GM23338 (cell line): ENCODE measurements at regions not wholly inside any gene's neighbourhood (a gene's known extent, or its start where the extent isn't known, plus 50 kb on each side); places are given as distances from the start of the nearest gene placed in this dataset.

Experiments
- ATAC-seq: fragments of 200-7000 bp; cut with Tn5 transposase; 3 replicates; pipeline ENCODE4 v1.9.1; 2020
- DNase-seq: peaks from one replicate; pipeline ENCODE4 v3.0.0-alpha.2; 2015; ENCODE audit warnings: low spot score
- H2AFZ ChIP-seq: fragments of 200-600 bp; sonication (generic); 2 replicates; pipeline ENCODE4 v1.8.0; 2016; ENCODE audit warnings: antibody characterized with exemption, mild to moderate bottlenecking, moderate library complexity
- H3F3A ChIP-seq: fragments of 200-600 bp; sonication (generic); replicated peaks from 2 replicates; pipeline ENCODE4 v1.8.0; 2017; ENCODE audit warnings: antibody characterized with exemption, mixed run types, low read depth
- H3K27ac ChIP-seq: fragments of 200-600 bp; sonication (generic); 2 replicates; pipeline ENCODE4 v1.6.1; 2016; ENCODE audit warnings: low read depth
- H3K27me3 ChIP-seq: fragments of 200-600 bp; sonication (generic); 2 replicates; pipeline ENCODE4 v1.8.0; 2016; ENCODE audit warnings: mild to moderate bottlenecking, mixed run types, moderate library complexity; ENCODE audit not compliant: insufficient read depth
- H3K36me3 ChIP-seq: fragments of 200-600 bp; sonication (generic); 2 replicates; pipeline ENCODE4 v1.8.0; 2016; ENCODE audit warnings: mild to moderate bottlenecking; ENCODE audit not compliant: insufficient read depth
- H3K4me1 ChIP-seq: fragments of 200-600 bp; sonication (generic); 2 replicates; pipeline ENCODE4 v1.8.0; 2016; ENCODE audit warnings: mild to moderate bottlenecking, moderate library complexity; ENCODE audit not compliant: insufficient read depth
- H3K4me2 ChIP-seq: fragments of 200-600 bp; sonication (generic); 2 replicates; pipeline ENCODE4 v1.7.1; 2017; ENCODE audit warnings: mixed run types
- H3K4me3 ChIP-seq: fragments of 200-600 bp; sonication (generic); 2 replicates; pipeline ENCODE4 v1.6.1; 2016; ENCODE audit warnings: mixed run types
- H3K79me2 ChIP-seq: fragments of 200-600 bp; sonication (generic); replicated peaks from 2 replicates; pipeline ENCODE4 v1.8.0; 2017; ENCODE audit warnings: mild to moderate bottlenecking; ENCODE audit not compliant: insufficient read depth
- H3K9me2 ChIP-seq: fragments of 200-600 bp; sonication (generic); 2 replicates; pipeline ENCODE4 v1.8.0; 2017; ENCODE audit not compliant: insufficient read depth
- H4K20me1 ChIP-seq: fragments of 200-600 bp; sonication (generic); replicated peaks from 2 replicates; pipeline ENCODE4 v1.8.0; 2017; ENCODE audit warnings: mild to moderate bottlenecking; ENCODE audit not compliant: insufficient read depth
- H3K27ac Mint-ChIP-seq: 2 replicates; pipeline ENCODE4 v1.8.0; 2020; ENCODE audit warnings: inconsistent platforms, mild to moderate bottlenecking, moderate library complexity, mixed read lengths
- H3K27me3 Mint-ChIP-seq: 3 replicates; pipeline ENCODE4 v1.8.0; 2022; ENCODE audit warnings: low read depth, mild to moderate bottlenecking, moderate library complexity, mixed read lengths, inconsistent platforms; ENCODE audit not compliant: insufficient read depth, poor library complexity
- H3K36me3 Mint-ChIP-seq: 3 replicates; pipeline ENCODE4 v1.8.0; 2021; ENCODE audit warnings: low read depth, mild to moderate bottlenecking, inconsistent platforms, moderate library complexity, mixed read lengths
- H3K4me1 Mint-ChIP-seq: 3 replicates; pipeline ENCODE4 v1.8.0; 2020; ENCODE audit warnings: mild to moderate bottlenecking, inconsistent platforms, mixed read lengths
- H3K4me3 Mint-ChIP-seq: 3 replicates; pipeline ENCODE4 v1.8.0; 2021; ENCODE audit warnings: moderate library complexity, mild to moderate bottlenecking, inconsistent platforms, mixed read lengths
- H3K9me3 Mint-ChIP-seq: 3 replicates; pipeline ENCODE4 v1.8.0; 2020; ENCODE audit warnings: moderate library complexity, mild to moderate bottlenecking, inconsistent platforms, mixed read lengths
- CREB1 ChIP-seq: fragments of 250-450 bp; sonication (Bioruptor Pico); IDR thresholded peaks from 2 replicates; pipeline ENCODE4 v1.5.0; 2020; ENCODE audit warnings: low read depth, mild to moderate bottlenecking, moderate library complexity
- EZH2 ChIP-seq: fragments of 200-600 bp; sonication (generic); IDR thresholded peaks from one replicate; pipeline ENCODE4 v1.8.0; 2017; ENCODE audit warnings: antibody characterized with exemption, mild to moderate bottlenecking, low read depth; ENCODE audit not compliant: unreplicated experiment
- JUNB ChIP-seq: IDR thresholded peaks from one replicate; pipeline ENCODE4 v1.6.1; 2016; ENCODE audit warnings: antibody characterized with exemption; ENCODE audit not compliant: unreplicated experiment
- NANOG ChIP-seq: IDR thresholded peaks from 2 replicates; pipeline ENCODE4 v1.6.1; 2016; ENCODE audit warnings: antibody characterized with exemption, borderline replicate concordance
- POLR2AphosphoS5 ChIP-seq: IDR thresholded peaks from 2 replicates; pipeline ENCODE4 v1.6.1; 2016; ENCODE audit warnings: antibody characterized with exemption, low read depth
- STAT1 ChIP-seq: IDR thresholded peaks from one replicate; pipeline ENCODE4 v1.6.1; 2016; ENCODE audit warnings: antibody characterized with exemption; ENCODE audit not compliant: unreplicated experiment
- ZNF331 ChIP-seq: fragments of 250-450 bp; sonication (Bioruptor Pico); IDR thresholded peaks from 2 replicates; pipeline ENCODE4 v1.5.0; 2020; ENCODE audit warnings: low read depth, mild to moderate bottlenecking, moderate library complexity
- TF ChIP-seq, protein P1 (sequence below): IDR thresholded peaks from one replicate; pipeline ENCODE4 v1.6.1; 2018; ENCODE audit warnings: antibody characterized with exemption; ENCODE audit not compliant: unreplicated experiment
- TF ChIP-seq, protein P2 (sequence below): fragments of 250-450 bp; sonication (Bioruptor Pico); IDR thresholded peaks from 2 replicates; pipeline ENCODE4 v1.5.0; 2020; ENCODE audit warnings: mild to moderate bottlenecking, moderate library complexity
- TF ChIP-seq, protein P3 (sequence below): IDR thresholded peaks from 2 replicates; pipeline ENCODE4 v1.6.1; 2016; ENCODE audit warnings: antibody characterized with exemption

DNA sequence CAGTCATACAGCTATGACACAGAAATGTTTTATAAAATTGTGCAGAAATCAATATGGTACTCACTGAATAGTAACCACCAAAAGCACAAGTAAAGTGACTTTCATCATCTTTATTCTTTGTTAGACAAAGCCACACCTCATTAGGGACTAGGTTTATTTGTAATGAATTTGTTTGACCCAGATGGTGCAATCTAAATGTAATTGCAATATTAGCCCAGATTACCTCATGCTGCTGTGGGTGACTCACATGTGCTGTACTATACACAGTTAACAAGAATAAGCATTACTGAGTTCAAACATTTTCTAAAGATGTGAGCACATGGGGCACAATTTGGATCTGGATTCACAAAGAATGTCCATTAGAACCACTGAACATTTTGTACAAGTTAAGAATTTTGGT, 759.3 kb upstream of the TYRP1 start (continued):
- TF ChIP-seq, protein P1, sequence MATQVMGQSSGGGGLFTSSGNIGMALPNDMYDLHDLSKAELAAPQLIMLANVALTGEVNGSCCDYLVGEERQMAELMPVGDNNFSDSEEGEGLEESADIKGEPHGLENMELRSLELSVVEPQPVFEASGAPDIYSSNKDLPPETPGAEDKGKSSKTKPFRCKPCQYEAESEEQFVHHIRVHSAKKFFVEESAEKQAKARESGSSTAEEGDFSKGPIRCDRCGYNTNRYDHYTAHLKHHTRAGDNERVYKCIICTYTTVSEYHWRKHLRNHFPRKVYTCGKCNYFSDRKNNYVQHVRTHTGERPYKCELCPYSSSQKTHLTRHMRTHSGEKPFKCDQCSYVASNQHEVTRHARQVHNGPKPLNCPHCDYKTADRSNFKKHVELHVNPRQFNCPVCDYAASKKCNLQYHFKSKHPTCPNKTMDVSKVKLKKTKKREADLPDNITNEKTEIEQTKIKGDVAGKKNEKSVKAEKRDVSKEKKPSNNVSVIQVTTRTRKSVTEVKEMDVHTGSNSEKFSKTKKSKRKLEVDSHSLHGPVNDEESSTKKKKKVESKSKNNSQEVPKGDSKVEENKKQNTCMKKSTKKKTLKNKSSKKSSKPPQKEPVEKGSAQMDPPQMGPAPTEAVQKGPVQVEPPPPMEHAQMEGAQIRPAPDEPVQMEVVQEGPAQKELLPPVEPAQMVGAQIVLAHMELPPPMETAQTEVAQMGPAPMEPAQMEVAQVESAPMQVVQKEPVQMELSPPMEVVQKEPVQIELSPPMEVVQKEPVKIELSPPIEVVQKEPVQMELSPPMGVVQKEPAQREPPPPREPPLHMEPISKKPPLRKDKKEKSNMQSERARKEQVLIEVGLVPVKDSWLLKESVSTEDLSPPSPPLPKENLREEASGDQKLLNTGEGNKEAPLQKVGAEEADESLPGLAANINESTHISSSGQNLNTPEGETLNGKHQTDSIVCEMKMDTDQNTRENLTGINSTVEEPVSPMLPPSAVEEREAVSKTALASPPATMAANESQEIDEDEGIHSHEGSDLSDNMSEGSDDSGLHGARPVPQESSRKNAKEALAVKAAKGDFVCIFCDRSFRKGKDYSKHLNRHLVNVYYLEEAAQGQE, result no peak
- TF ChIP-seq, protein P2, sequence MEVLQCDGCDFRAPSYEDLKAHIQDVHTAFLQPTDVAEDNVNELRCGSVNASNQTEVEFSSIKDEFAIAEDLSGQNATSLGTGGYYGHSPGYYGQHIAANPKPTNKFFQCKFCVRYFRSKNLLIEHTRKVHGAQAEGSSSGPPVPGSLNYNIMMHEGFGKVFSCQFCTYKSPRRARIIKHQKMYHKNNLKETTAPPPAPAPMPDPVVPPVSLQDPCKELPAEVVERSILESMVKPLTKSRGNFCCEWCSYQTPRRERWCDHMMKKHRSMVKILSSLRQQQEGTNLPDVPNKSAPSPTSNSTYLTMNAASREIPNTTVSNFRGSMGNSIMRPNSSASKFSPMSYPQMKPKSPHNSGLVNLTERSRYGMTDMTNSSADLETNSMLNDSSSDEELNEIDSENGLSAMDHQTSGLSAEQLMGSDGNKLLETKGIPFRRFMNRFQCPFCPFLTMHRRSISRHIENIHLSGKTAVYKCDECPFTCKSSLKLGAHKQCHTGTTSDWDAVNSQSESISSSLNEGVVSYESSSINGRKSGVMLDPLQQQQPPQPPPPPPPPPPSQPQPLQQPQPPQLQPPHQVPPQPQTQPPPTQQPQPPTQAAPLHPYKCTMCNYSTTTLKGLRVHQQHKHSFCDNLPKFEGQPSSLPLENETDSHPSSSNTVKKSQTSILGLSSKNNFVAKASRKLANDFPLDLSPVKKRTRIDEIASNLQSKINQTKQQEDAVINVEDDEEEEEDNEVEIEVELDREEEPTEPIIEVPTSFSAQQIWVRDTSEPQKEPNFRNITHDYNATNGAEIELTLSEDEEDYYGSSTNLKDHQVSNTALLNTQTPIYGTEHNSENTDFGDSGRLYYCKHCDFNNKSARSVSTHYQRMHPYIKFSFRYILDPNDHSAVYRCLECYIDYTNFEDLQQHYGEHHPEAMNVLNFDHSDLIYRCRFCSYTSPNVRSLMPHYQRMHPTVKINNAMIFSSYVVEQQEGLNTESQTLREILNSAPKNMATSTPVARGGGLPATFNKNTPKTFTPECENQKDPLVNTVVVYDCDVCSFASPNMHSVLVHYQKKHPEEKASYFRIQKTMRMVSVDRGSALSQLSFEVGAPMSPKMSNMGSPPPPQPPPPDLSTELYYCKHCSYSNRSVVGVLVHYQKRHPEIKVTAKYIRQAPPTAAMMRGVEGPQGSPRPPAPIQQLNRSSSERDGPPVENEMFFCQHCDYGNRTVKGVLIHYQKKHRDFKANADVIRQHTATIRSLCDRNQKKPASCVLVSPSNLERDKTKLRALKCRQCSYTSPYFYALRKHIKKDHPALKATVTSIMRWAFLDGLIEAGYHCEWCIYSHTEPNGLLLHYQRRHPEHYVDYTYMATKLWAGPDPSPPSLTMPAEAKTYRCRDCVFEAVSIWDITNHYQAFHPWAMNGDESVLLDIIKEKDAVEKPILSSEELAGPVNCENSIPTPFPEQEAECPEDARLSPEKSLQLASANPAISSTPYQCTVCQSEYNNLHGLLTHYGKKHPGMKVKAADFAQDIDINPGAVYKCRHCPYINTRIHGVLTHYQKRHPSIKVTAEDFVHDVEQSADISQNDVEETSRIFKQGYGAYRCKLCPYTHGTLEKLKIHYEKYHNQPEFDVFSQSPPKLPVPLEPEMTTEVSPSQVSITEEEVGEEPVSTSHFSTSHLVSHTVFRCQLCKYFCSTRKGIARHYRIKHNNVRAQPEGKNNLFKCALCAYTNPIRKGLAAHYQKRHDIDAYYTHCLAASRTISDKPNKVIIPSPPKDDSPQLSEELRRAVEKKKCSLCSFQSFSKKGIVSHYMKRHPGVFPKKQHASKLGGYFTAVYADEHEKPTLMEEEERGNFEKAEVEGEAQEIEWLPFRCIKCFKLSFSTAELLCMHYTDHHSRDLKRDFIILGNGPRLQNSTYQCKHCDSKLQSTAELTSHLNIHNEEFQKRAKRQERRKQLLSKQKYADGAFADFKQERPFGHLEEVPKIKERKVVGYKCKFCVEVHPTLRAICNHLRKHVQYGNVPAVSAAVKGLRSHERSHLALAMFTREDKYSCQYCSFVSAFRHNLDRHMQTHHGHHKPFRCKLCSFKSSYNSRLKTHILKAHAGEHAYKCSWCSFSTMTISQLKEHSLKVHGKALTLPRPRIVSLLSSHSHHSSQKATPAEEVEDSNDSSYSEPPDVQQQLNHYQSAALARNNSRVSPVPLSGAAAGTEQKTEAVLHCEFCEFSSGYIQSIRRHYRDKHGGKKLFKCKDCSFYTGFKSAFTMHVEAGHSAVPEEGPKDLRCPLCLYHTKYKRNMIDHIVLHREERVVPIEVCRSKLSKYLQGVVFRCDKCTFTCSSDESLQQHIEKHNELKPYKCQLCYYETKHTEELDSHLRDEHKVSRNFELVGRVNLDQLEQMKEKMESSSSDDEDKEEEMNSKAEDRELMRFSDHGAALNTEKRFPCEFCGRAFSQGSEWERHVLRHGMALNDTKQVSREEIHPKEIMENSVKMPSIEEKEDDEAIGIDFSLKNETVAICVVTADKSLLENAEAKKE, result no peak
- TF ChIP-seq EZH2, result no peak
- TF ChIP-seq ZNF331 (CRISPR knock-in tag), result no peak

DNA sequence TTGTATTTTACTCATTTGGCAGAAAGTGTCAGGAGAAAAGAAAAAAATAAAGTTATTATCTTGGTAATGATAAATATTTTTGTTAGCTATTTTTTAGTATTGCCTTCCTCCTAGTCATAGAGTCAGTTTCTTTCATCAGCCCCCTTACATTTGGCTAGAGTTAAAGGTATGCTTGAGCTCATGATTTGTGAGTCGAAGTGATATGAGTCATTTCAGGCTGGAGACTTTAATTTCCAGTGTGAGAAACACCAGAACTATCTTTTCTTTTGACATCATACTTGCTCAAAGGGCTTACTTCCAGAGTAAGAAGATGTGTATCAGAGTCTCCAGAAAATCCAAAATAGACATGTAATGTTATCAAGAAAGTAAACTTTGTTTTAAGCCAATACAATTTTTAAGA, 746.7 kb upstream of the TYRP1 start:
- H3K4me1 Mint-ChIP-seq, result peaks cover 4% of the 10 kb centered on the region; the same call in 1 of the 3 replicates
- no peak overlapping the region for H2AFZ ChIP-seq
- no peak overlapping the region for H3K4me3 ChIP-seq
- H3K4me3 Mint-ChIP-seq, result no peak overlapping the region
- no peaks in the 10 kb centered on the region for H4K20me1 ChIP-seq
- H3K36me3 ChIP-seq, result no peaks in the 10 kb centered on the region
- H3K9me3 Mint-ChIP-seq, result peaks cover 15% of the 10 kb centered on the region
- no peak overlapping the region for H3K27ac Mint-ChIP-seq
- H3K4me1 ChIP-seq, result no peaks in the 10 kb centered on the region
- H3K27ac ChIP-seq, result no peak overlapping the region
- ATAC-seq (no peak), DNase-seq (no peak)
- no peaks in the 10 kb centered on the region for H3F3A ChIP-seq
- H3K27me3 ChIP-seq, result no peaks in the 10 kb centered on the region
- H3K9me2 ChIP-seq, result no peaks in the 10 kb centered on the region
- no peak overlapping the region for H3K4me2 ChIP-seq
- H3K27me3 Mint-ChIP-seq, result no peaks in the 10 kb centered on the region
- H3K36me3 Mint-ChIP-seq, result no peaks in the 10 kb centered on the region; the same call in 2 of the 3 replicates
- H3K79me2 ChIP-seq, result no peaks in the 10 kb centered on the region
- TF ChIP-seq STAT1 (no peak), POLR2AphosphoS5 (no peak), CREB1 (CRISPR knock-in tag) (no peak), ZNF331 (CRISPR knock-in tag) (no peak), JUNB (no peak), NANOG (no peak), EZH2 (no peak)
- TF ChIP-seq, protein P3, sequence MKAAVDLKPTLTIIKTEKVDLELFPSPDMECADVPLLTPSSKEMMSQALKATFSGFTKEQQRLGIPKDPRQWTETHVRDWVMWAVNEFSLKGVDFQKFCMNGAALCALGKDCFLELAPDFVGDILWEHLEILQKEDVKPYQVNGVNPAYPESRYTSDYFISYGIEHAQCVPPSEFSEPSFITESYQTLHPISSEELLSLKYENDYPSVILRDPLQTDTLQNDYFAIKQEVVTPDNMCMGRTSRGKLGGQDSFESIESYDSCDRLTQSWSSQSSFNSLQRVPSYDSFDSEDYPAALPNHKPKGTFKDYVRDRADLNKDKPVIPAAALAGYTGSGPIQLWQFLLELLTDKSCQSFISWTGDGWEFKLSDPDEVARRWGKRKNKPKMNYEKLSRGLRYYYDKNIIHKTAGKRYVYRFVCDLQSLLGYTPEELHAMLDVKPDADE, result no peak
- TF ChIP-seq, protein P1, result no peak
